H1 (cell line): ENCODE measurements at regions not wholly inside any gene's neighbourhood (a gene's known extent, or its start where the extent isn't known, plus 50 kb on each side); places are given as distances from the start of the nearest gene placed in this dataset.

Experiments
- CTCF ChIA-PET: fragments of 300-600 bp; sonication (Branson Sonifier 250); formaldehyde crosslinking; loops from one replicate; lab custom pipeline; 2021; ENCODE audit not compliant: partially characterized antibody; lab: Charles Lee
- POLR2A ChIA-PET: fragments of 300-600 bp; sonication (Branson Sonifier 250); formaldehyde crosslinking; loops from one replicate; lab custom pipeline; 2021; ENCODE audit warnings: inconsistent platforms; ENCODE audit not compliant: partially characterized antibody; lab: Charles Lee
- DNase-seq, 2 experiments: peaks; one replicate each; pipeline versions ENCODE4 v3.0.0 to v3.0.0-alpha.2; 2010 to 2022; ENCODE audit warnings: low spot score in 2 of 2, low read depth in 1 of 2, mixed read lengths in 1 of 2
- FAIRE-seq: peaks from 2 replicates; lab custom pipeline; 2011; peaks lifted over from hg19 to GRCh38; lab: Jason Lieb, UNC
- H2AFZ ChIP-seq: 2 replicates; pipeline ENCODE4 v1.8.1; 2012; ENCODE audit warnings: low read length, inconsistent platforms
- H2AK5ac ChIP-seq: 2 replicates; pipeline ENCODE4 v1.6.1; 2013; ENCODE audit warnings: low read depth, low read length
- H2BK120ac ChIP-seq: replicated peaks from 2 replicates; pipeline ENCODE3; 2013; ENCODE audit warnings: low read depth, low read length, inconsistent platforms
- H2BK12ac ChIP-seq: 2 replicates; pipeline ENCODE4 v1.6.1; 2013; ENCODE audit warnings: low read depth, low read length
- H2BK15ac ChIP-seq: 2 replicates; pipeline ENCODE4 v1.6.1; 2013; ENCODE audit warnings: low read length
- H2BK20ac ChIP-seq: 2 replicates; pipeline ENCODE4 v1.6.1; 2013; ENCODE audit warnings: low read length
- H2BK5ac ChIP-seq: 2 replicates; pipeline ENCODE4 v1.6.1; 2013; ENCODE audit warnings: low read depth, low read length
- H3K14ac ChIP-seq: 2 replicates; pipeline ENCODE4 v1.6.1; 2013; ENCODE audit warnings: inconsistent platforms; ENCODE audit not compliant: insufficient read length
- H3K18ac ChIP-seq: 2 replicates; pipeline ENCODE4 v1.6.1; 2013; ENCODE audit warnings: low read length; ENCODE audit errors: extremely low read depth
- H3K23ac ChIP-seq: 2 replicates; pipeline ENCODE4 v1.6.1; 2013; ENCODE audit warnings: inconsistent platforms; ENCODE audit not compliant: insufficient read length
- H3K23me2 ChIP-seq: 2 replicates; pipeline ENCODE4 v1.6.1; 2013; ENCODE audit warnings: low read depth, low read length
- H3K27ac ChIP-seq: 2 replicates; pipeline ENCODE4 v1.6.1; 2011; ENCODE audit warnings: low read depth, low read length, inconsistent platforms
- H3K27me3 ChIP-seq, 4 experiments: replicated peaks in 1 of 4; 1 replicate in 1 of 4; 2 replicates in 3 of 4; pipeline versions ENCODE4 v1.6.1 to v1.8.1; 2011 to 2013; ENCODE audit warnings: low read length in 3 of 4, mild to moderate bottlenecking in 3 of 4, inconsistent platforms in 2 of 4, mixed read lengths in 2 of 4, moderate library complexity in 1 of 4; ENCODE audit not compliant: control insufficient read depth in 3 of 4, insufficient read depth in 3 of 4; ENCODE audit errors: extremely low read depth in 1 of 4
- H3K36me3 ChIP-seq, 4 experiments: 2 replicates each; pipeline versions ENCODE4 v1.6.1 to v1.8.1; 2011 to 2013; ENCODE audit warnings: mild to moderate bottlenecking in 4 of 4, low read length in 3 of 4, moderate library complexity in 2 of 4, control low read depth in 1 of 4, inconsistent platforms in 1 of 4; ENCODE audit not compliant: insufficient read depth in 4 of 4, control insufficient read depth in 2 of 4
- H3K4ac ChIP-seq: replicated peaks from 2 replicates; pipeline ENCODE3; 2013; ENCODE audit warnings: low read length, low read depth, mixed read lengths, inconsistent platforms; ENCODE audit not compliant: insufficient read length
- H3K4me1 ChIP-seq, 4 experiments: replicated peaks in 1 of 4; 1 replicate in 1 of 4; 2 replicates in 3 of 4; pipeline versions ENCODE4 v1.6.1 to v1.8.1; 2011 to 2013; ENCODE audit warnings: low read length in 3 of 4, inconsistent platforms in 2 of 4, mixed read lengths in 1 of 4; ENCODE audit not compliant: insufficient read depth in 4 of 4, control insufficient read depth in 3 of 4
- H3K4me2 ChIP-seq, 2 experiments: 2 replicates each; pipeline versions ENCODE4 v1.6.1 to v1.8.1; 2011 to 2013; ENCODE audit warnings: low read depth in 2 of 2, low read length in 2 of 2, control low read depth in 1 of 2, inconsistent platforms in 1 of 2, mild to moderate bottlenecking in 1 of 2; ENCODE audit not compliant: insufficient read depth in 1 of 2
- H3K4me3 ChIP-seq, 4 experiments: fragments of 200-600, 300-600 bp in 1 of 4; sonication (generic), shearing (Covaris generic), sonication (Bioruptor Twin) in 1 of 4; 2 replicates each; pipeline versions ENCODE4 v1.5.1 to v1.8.1; 2011 to 2016; ENCODE audit warnings: low read length in 4 of 4, low read depth in 3 of 4, control low read depth in 2 of 4, inconsistent platforms in 2 of 4, mild to moderate bottlenecking in 2 of 4, mixed read lengths in 1 of 4, moderate library complexity in 1 of 4; ENCODE audit not compliant: insufficient read depth in 2 of 4; ENCODE audit errors: extremely low read depth in 1 of 4
- H3K56ac ChIP-seq: replicated peaks from 2 replicates; pipeline ENCODE3; 2013; ENCODE audit warnings: low read depth, mild to moderate bottlenecking, mixed read lengths, low read length, inconsistent platforms; ENCODE audit not compliant: insufficient read length
- H3K79me1 ChIP-seq: 2 replicates; pipeline ENCODE4 v1.6.1; 2013; ENCODE audit warnings: low read depth, low read length, control low read depth
- H3K79me2 ChIP-seq, 2 experiments: 2 replicates each; pipeline versions ENCODE4 v1.6.1 to v1.8.1; 2012 to 2013; ENCODE audit warnings: low read length in 2 of 2, mild to moderate bottlenecking in 2 of 2, inconsistent platforms in 1 of 2; ENCODE audit not compliant: insufficient read depth in 2 of 2, control insufficient read depth in 1 of 2
- H3K9ac ChIP-seq, 4 experiments: replicated peaks in 1 of 4; 1 replicate in 1 of 4; 2 replicates in 3 of 4; pipeline versions ENCODE4 v1.6.1 to v1.8.1; 2011 to 2013; ENCODE audit warnings: low read depth in 3 of 4, low read length in 3 of 4, control low read depth in 2 of 4, mild to moderate bottlenecking in 2 of 4, moderate library complexity in 2 of 4, inconsistent platforms in 1 of 4; ENCODE audit errors: extremely low read depth in 1 of 4
- H3K9me3 ChIP-seq, 2 experiments: 2 replicates each; pipeline versions ENCODE4 v1.6.1 to v1.8.1; 2012 to 2013; ENCODE audit warnings: mild to moderate bottlenecking in 2 of 2, moderate library complexity in 2 of 2, control low read depth in 1 of 2, inconsistent platforms in 1 of 2, low read depth in 1 of 2, low read length in 1 of 2, mixed read lengths in 1 of 2; ENCODE audit not compliant: insufficient read depth in 2 of 2
- H4K20me1 ChIP-seq, 2 experiments: replicated peaks in 1 of 2; 2 replicates each; pipeline versions ENCODE3 to v1.8.1; 2011 to 2013; ENCODE audit warnings: inconsistent platforms in 2 of 2, low read length in 2 of 2, mild to moderate bottlenecking in 1 of 2; ENCODE audit not compliant: insufficient read depth in 2 of 2, control insufficient read depth in 1 of 2
- H4K5ac ChIP-seq: 2 replicates; pipeline ENCODE4 v1.6.1; 2013; ENCODE audit warnings: low read length, low read depth, mixed read lengths, inconsistent platforms; ENCODE audit not compliant: insufficient read length
- H4K8ac ChIP-seq: 2 replicates; pipeline ENCODE4 v1.8.0; 2013; ENCODE audit warnings: mild to moderate bottlenecking, moderate library complexity, low read length, inconsistent platforms; ENCODE audit not compliant: insufficient read depth; ENCODE audit errors: extremely low read depth
- H4K91ac ChIP-seq: replicated peaks from 2 replicates; pipeline ENCODE3; 2013; ENCODE audit warnings: low read length, mixed read lengths, inconsistent platforms; ENCODE audit not compliant: insufficient read length
- BACH1 ChIP-seq: IDR thresholded peaks from 2 replicates; pipeline ENCODE4 v1.6.1; 2012; ENCODE audit warnings: low read length, improper control_type of control experiment
- KDM1A ChIP-seq: fragments of 200-600, 300-600 bp; sonication (generic); IDR thresholded peaks from 2 replicates; pipeline ENCODE4 v1.7.1; 2016; ENCODE audit warnings: mild to moderate bottlenecking, low read length, borderline replicate concordance
- SP2 ChIP-seq: IDR thresholded peaks from 2 replicates; pipeline ENCODE4 v1.6.1; 2012; ENCODE audit warnings: mild to moderate bottlenecking, low read length, inconsistent platforms
- YY1 ChIP-seq: IDR thresholded peaks from 2 replicates; pipeline ENCODE4 v1.6.1; 2011; ENCODE audit warnings: low read depth, mild to moderate bottlenecking, low read length

- Histone ChIP-seq H2AFZ (no peak overlapping the region), H4K5ac (no peak overlapping the region)
- TF ChIP-seq KDM1A (no peak), SP2 (no peak), BACH1 (no peak), YY1 (no peak)
- TF ChIP-seq, all 59 proteins: peak for 0
- H4K91ac ChIP-seq: no peak overlapping the region
- H3K36me3 ChIP-seq: no peaks in the 10 kb centered on the region
- H3K23ac ChIP-seq: no peak overlapping the region
- DNase-seq (no peak), FAIRE-seq (no peak)
- H2BK15ac ChIP-seq: no peak overlapping the region
- no peak overlapping the region for H4K8ac ChIP-seq
- H3K79me2 ChIP-seq: no peaks in the 10 kb centered on the region
- H3K18ac ChIP-seq: no peak overlapping the region
- no peaks in the 10 kb centered on the region for H3K79me1 ChIP-seq
- H2AK5ac ChIP-seq: no peak overlapping the region
- H2BK120ac ChIP-seq: no peak overlapping the region
- H3K4me2 ChIP-seq: no peak overlapping the region
- no peak overlapping the region for H3K14ac ChIP-seq
- H3K56ac ChIP-seq: no peak overlapping the region
- no peak overlapping the region for H2BK20ac ChIP-seq
- ChIA-PET POLR2A (no interaction called here), CTCF (interaction anchor here (0.6 kb wide), 1 partner anchor 14 kb away, joined by 3 read pairs; no protein-coding TSS in a partner anchor)
- H3K9ac ChIP-seq: no peak overlapping the region
- H3K27me3 ChIP-seq: no peaks in the 10 kb centered on the region
- no peak overlapping the region for H2BK12ac ChIP-seq
- H3K4me1 ChIP-seq: peaks cover 0 to 4% (median 0%) of the 10 kb centered on the region in 4 experiments; a peak in 1 of 7 replicates
- no peaks in the 10 kb centered on the region; the same call in 1 of the 2 replicates for H3K23me2 ChIP-seq
- no peaks in the 10 kb centered on the region for H3K9me3 ChIP-seq
- no peak overlapping the region for H3K4me3 ChIP-seq
- H3K27ac ChIP-seq: no peak overlapping the region
- no peak overlapping the region for H2BK5ac ChIP-seq
- H3K4ac ChIP-seq: no peak overlapping the region
- no peaks in the 10 kb centered on the region for H4K20me1 ChIP-seq
Observed at GRCh38 chr11:37109286-37109585, 511.2 kb upstream of the RAG2 start.
